ENCODE measurements at regions not wholly inside any gene's neighbourhood (a gene's known extent, or its start where the extent isn't known, plus 50 kb on each side); places are given as distances from the start of the nearest gene placed in this dataset.
"Not testable (repeated sequence)": the region's sequence is repeated elsewhere in the genome, so short reads cannot be mapped to it uniquely, and the experiment has no call there.

GRCh38 chr2:75896779-75897366, 186.2 kb upstream of the GCFC2 start:
- no peak for DNase-seq (ENCODE audit: low read depth in 3 of 3)

GRCh38 chr2:75894170-75894569, 183.5 kb upstream of the GCFC2 start:
- no peak for DNase-seq (ENCODE audit: low read depth in 3 of 3)

GRCh38 chr2:75892490-75892889, 181.8 kb upstream of the GCFC2 start:
- DNase-seq (ENCODE audit: low read depth in 3 of 3), result no peak

GRCh38 chr2:75882530-75882929, 171.8 kb upstream of the GCFC2 start:
- DNase-seq (ENCODE audit: low read depth in 3 of 3), result no peak

- DNase-seq (ENCODE audit: low read depth in 3 of 3), result not testable (repeated sequence)
Measured at GRCh38 chr2:75875606-75876005, 164.9 kb upstream of the GCFC2 start.

GRCh38 chr2:75871762-75872614, 161.3 kb upstream of the GCFC2 start:
- DNase-seq (ENCODE audit: low read depth in 3 of 3), result not testable (repeated sequence)

GRCh38 chr2:75870651-75871137, 160.0 kb upstream of the GCFC2 start:
- no peak for DNase-seq (ENCODE audit: low read depth in 3 of 3)

- DNase-seq (ENCODE audit: low read depth in 3 of 3), result no peak
Measured at GRCh38 chr2:75870133-75870532, 159.4 kb upstream of the GCFC2 start.

GRCh38 chr2:75865702-75866101, 155.0 kb upstream of the GCFC2 start:
- DNase-seq (ENCODE audit: low read depth in 3 of 3), result no peak

- no peak for DNase-seq (ENCODE audit: low read depth in 3 of 3)
Measured at GRCh38 chr2:75865083-75865482, 154.4 kb upstream of the GCFC2 start.

GRCh38 chr2:75862547-75862946, 151.8 kb upstream of the GCFC2 start:
- DNase-seq (ENCODE audit: low read depth in 3 of 3), result no peak

GRCh38 chr2:75853436-75853835, 142.7 kb upstream of the GCFC2 start:
- DNase-seq (ENCODE audit: low read depth in 3 of 3), result no peak

GRCh38 chr2:75852639-75853038, 141.9 kb upstream of the GCFC2 start:
- no peak for DNase-seq (ENCODE audit: low read depth in 3 of 3)

GRCh38 chr2:75846683-75847190, 136.0 kb upstream of the GCFC2 start:
- DNase-seq (ENCODE audit: low read depth in 3 of 3), result no peak

GRCh38 chr2:75844651-75845050, 133.9 kb upstream of the GCFC2 start:
- DNase-seq (ENCODE audit: low read depth in 3 of 3), result no peak

- DNase-seq (ENCODE audit: low read depth in 3 of 3), result not testable (repeated sequence)
Measured at GRCh38 chr2:75834588-75834987, 123.9 kb upstream of the GCFC2 start.

GRCh38 chr2:75833386-75833785, 122.7 kb upstream of the GCFC2 start:
- DNase-seq (ENCODE audit: low read depth in 3 of 3), result no peak

- no peak for DNase-seq (ENCODE audit: low read depth in 3 of 3)
Measured at GRCh38 chr2:75828826-75829225, 118.1 kb upstream of the GCFC2 start.

- DNase-seq (ENCODE audit: low read depth in 3 of 3), result not testable (repeated sequence)
Measured at GRCh38 chr2:75823515-75823914, 112.8 kb upstream of the GCFC2 start.

- no peak for DNase-seq (ENCODE audit: low read depth in 3 of 3)
Measured at GRCh38 chr2:75822336-75822735, 111.6 kb upstream of the GCFC2 start.

- DNase-seq (ENCODE audit: low read depth in 3 of 3), result no peak
Measured at GRCh38 chr2:75820693-75821092, 110.0 kb upstream of the GCFC2 start.

- no peak for DNase-seq (ENCODE audit: low read depth in 3 of 3)
Measured at GRCh38 chr2:75810611-75811330, 100.1 kb upstream of the GCFC2 start.

Data from stimulated activated CD4-positive, alpha-beta T cell treated with anti-CD3 and anti-CD28 coated beads, TNF-alpha, amount 100 ng/mL, for 48 hours (primary cell).